Stimulated activated CD8-positive, alpha-beta memory T cell treated with anti-CD3 and anti-CD28 coated beads, Interleukin-2, amount 100 ng/mL, for 1 hour (primary cell): ENCODE measurements at regions not wholly inside any gene's neighbourhood (a gene's known extent, or its start where the extent isn't known, plus 50 kb on each side); places are given as distances from the start of the nearest gene placed in this dataset.

Experiments used
- DNase-seq, 2 donors: peaks; one replicate each; pipeline ENCODE4 v3.0.0-alpha.2; 2020; ENCODE audit warnings: low read depth in 2 of 2

DNA sequence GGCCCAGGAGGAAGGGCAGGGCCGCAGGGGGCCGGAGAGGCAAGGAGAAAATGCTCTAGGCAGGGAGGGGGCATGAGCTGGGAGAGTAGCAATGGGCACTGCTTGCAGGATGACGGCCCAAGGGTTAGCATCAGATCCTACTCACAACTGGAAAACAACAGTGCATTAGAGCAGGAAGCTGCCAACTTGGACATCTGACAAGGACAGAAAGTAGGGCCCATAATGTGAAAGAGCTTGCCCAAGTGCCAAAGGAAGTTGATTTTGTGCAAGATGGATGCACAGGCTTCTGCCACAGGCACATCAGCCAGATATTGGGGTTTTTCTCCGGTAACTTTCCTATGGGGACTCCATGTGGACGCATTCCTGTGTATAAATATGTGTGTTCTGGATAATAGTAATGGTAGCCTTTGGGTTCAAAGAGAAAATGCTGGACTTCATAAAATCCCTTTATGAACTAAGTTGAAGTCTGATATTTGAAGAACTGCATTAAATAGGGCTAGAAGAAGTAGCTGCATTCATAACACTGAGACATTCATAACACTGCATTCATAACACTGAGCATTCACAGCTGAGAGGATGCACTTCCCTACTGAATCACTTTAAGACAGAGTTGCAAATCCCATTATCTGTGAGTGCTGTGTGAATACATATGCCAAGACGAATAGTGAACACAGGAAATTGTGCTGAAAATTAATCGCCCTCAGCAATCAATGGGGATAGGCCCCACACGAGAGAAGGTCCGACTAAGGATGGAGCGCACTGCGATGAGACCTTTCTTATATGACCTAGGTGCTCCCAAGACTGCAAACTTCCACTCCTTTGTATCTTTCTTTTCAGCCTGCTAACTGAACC, 235.6 kb upstream of the PRDM1 start:
- DNase-seq = no peak

DNA sequence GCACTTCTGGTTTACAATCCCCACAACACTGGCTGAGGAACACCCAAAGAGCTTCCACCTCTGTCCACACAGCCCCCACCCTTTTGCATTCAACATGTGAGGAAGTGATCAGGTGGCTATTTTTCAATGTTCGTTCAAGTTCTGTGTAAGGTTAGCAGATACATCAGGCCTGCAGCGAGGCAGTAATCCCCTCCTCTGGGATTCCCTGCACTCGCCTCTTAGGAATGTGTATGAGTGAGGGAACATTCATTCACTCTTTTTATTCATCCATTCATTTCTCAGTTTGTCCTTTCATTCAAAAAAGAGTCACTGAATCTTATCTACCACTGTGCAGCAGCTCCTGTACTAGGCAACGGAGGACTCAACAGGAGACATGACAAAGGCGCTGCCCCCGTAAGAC, 236.4 kb upstream of the PRDM1 start:
- no peak for DNase-seq

DNA sequence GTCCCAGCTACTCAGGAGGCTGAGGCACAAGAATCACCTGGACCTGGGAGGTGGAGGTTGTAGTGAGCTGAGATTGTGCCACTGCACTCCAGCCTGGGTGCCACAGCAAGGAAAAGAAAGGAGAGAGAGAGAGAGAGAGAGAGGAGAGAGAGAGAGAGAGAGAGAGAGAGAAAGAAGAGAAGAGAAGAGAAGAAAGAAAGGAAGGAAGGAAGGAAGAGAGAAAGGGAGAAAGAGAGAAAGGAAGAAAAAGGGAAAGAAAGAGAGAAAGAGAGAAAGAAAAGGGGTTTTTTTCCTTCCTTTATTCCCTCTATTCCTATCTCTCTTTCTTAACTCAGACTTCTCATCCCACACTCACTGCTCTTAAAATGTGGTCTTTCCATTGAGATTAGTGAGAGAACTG, 238.7 kb upstream of the PRDM1 start:
- no peak for DNase-seq

DNA sequence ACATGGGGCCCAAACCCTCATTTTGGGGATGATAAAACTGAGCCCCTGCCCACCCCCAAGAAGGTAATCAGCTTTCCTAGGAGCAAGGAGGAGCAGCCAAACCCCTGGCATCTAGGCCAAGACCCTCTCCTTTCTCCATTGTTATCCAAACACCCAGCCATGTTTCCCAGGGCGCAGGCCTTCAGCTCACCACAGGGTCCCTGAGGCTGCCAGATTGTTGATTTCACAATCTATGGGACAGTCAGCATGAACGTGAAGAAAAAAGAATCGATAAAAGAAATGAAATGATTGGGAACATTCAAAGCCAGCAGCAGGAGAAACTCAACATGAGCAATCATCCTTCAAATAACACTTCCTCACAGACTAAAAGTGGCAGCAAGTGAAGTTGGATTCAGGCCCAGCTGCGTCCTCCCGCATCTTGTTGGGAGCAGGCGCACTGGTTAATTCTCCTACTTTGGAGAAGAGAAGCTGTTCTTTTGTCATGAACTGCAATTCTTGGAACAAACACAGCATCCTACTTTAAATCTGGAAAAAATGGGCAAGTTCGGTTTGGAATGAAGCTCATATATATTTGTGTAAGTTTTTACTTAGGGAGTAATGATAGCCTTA, 241.8 kb upstream of the PRDM1 start:
- DNase-seq = no peak

DNA sequence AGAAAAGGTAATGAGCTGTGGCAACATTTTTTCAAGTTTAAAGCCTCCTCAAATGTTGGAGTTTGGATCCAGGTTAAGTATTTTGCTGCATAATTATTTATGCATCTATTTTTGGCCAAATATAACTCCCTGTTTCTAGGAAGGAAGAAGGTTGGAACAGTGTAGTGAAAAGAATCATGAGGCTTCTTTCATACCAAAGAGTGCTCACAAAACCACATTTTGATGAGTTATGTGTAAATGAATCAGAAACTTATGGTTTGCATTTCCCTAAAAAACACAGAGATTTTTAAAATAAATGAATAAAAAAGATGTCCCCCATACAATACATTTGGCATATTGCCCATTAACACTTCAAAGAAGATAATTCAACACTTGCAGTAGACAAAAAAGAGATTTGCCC, 246.9 kb upstream of the PRDM1 start:
- no peak for DNase-seq

DNA sequence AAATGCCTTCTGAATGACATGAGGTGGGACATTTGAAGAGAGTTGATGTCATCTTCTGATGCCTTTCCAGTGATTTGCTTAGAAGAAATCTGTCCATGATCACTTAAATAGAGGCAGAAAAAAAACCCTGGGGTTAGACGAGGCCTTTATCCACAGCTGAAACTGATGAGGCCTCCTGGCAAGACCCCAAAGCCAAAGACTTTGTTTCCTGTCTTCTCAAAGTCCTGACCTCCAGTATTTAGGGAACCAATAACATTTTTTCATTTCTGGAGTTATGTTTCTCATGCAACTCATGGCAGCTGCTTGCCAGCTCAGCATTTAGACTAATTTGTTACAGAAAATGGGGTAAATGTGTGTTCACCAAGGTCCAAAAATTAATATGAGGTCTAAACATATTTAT, 248.0 kb upstream of the PRDM1 start:
- no peak for DNase-seq

DNA sequence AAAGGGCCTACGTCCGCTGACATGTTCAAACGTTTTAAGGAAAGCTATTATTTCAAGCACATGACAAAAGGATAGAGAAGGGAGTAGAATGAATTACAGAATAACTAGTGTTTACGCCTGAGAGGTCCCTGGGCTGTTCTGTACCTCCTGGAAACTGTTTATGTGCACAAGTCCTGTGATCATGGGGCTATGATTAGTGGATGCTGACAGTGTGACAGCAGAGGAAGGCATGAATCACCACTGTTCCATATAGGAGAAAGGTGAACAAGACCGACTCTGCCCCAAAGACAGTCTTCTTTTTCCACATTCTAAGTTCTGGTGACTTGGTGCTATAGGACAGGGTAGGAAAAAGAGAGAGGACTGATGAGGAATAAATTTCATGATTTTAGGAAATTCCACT, 249.2 kb upstream of the PRDM1 start:
- no peak for DNase-seq

DNA sequence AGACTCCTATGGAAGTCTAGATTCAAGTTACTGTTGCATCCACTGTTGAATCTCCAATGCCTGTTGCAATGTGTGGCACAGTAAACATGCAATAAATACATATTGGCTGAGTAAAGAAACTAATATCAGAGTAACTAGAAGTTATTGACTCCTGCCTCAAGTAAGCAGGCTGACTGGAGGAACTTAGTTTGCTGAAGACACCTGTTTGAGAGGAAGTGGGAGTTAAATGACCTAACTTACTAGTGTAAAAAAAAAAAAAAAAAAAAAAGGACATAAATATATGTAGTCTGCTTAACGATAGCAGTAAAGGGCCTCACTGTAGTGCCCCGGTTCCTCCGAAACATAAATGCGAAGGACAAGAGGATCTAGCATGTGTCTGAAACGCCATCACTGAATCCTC, 249.8 kb upstream of the PRDM1 start:
- DNase-seq = no peak

DNA sequence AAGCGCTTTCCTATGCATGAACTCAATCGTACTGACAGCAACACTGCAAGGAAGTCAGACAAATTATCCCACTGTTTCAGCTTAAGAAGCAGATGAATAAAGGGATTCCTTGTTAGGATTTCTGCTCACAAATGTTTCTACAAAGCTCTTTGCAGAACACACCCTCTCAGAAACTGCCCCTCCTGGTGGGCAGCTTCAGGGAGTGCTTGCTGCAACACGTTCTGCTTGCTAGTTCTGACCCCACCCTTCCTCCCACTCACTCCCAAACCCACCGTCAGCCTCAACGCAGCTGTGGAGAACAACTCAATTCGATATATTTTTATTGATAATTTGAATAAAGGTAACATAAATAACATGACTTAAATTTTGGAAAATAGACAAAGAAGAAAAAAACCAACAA, 250.8 kb upstream of the PRDM1 start:
- DNase-seq = no peak

DNA sequence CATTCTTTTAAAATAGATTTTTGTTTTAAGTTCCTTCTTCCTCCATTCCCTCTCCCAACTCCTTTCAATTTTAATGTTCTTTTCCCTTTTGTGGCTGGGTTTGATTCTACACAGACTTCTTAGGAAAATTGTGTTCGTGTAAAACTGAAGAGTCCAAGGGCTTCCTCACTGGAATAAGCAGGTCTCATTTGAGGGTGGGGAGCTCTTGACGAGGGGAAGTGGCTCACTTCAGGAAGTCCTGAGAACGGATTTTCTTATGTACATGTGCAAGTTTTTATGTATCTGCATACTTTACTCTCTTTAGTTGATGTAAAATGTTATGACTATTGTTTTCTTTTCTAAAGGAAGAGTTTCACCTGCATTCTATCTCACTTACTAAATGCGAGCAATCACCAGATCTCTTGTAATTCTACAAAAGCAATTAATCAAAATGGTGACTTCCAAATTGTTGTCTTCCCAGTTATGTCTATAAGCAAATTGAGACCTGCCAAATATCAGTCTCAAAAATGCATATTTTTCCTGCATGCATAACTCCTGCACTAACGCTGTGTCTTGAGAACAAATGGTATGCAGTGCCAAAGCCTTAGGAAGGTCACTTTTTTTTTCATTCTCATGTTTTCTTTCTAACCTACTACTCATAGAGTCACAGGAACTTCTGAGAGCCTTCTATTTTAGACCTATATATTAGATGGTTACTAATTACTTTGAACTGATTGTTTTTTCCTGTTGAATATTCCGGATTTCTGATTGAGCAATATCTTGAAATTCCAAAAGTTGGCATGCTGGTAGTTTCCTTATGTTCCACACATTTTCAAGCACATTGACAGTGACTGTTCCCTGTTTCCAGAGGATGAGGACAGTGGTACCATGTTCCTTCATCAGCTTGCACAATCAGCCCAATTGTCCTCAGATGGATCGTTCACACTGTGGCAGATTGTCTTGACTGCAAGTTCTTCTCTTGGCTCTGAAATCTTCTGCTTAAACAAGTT, 251.9 kb upstream of the PRDM1 start:
- DNase-seq = no peak

DNA sequence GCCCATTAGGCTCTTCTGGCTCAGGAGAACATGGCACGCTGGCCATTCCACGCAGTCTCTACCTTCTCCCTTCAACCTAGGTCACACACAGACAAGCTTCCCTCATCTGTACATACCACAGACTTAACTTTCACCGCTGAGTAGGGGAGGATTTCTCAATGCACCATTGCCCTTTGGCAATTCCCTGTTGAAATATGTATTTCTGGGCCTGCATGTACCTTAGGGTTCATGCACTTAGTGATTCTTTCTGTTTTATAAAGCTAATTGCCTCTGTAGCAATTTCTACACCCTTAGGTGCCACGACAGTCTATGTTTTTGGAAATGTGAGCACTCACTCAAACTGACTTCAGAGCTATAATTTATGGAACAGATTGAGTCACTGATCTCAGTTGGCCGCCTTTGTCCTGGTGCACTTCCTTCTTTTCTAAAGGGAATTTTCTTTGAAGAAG, 253.8 kb upstream of the PRDM1 start:
- no peak for DNase-seq

DNA sequence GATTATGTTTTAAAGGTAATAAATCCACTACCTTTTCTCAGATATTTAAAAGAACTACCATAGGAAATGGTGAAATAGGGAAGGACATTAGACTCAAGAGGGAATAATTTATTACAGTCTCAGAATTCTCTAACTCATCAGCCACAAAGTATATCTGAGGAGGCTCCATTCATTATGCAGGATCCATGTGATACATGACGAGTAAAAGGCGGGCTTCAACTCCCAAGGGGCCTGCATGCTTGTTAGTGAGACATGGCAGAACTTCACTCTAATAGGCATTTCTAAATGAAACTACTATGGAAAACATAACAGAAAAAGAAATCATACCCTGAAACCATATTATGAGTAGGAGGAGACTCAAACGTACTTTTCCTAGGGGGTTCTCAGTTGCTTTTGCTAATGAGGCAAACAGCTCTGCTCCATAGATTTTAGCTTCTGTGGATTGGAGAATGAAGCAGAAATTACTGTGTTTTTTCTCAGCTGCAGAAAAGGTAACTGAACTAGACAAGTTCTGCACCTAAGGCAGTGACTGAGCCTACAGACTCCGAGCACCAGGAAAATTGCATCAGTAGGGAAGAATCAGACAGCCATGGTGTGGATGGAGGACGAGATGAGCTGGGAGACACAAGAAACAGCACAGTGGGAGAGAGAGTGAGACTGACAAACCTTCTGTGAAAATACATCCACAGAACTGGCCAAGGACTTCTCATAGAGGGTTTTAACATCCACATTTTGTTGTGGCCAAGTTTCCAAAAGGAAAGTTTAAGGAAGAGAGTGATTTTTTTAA, 254.6 kb upstream of the PRDM1 start:
- no peak for DNase-seq

DNA sequence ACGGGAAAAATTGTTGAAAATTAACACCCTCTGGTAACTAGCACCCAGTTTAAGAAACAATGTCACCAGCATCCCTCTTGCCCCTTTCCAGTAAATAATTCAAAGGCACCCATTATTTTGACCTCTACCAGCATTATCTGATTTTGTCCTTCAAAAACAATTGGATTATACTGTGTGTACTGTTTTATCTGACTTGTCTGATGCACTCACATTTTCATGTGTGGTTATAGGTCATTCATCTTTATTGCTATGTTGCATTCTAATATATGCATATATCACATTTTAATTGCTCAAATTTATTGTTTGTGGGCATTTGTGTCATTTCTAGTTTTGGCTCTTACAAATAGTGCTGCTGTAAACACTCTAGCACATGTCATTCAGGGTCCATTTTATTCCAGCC, 260.9 kb upstream of the PRDM1 start:
- no peak for DNase-seq

DNA sequence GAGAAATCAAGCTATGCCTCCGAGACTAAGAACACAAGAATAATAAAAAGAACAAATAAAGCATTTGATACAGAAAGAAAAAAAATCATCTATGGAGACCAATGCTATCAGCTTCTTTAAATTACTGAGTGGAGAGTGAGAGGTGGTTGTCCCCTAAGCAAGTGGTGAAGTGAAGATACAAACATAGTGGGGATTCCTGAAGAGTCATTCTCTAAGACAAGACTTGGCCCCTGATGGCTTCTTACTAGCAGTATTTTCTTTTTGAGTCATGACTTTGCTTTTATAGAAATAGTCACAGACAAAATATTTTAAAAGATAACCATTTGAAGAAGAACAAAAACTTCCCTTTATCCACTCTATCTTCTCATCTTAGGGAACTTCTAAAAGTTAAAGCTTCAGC, 261.4 kb upstream of the PRDM1 start:
- DNase-seq = no peak

DNA sequence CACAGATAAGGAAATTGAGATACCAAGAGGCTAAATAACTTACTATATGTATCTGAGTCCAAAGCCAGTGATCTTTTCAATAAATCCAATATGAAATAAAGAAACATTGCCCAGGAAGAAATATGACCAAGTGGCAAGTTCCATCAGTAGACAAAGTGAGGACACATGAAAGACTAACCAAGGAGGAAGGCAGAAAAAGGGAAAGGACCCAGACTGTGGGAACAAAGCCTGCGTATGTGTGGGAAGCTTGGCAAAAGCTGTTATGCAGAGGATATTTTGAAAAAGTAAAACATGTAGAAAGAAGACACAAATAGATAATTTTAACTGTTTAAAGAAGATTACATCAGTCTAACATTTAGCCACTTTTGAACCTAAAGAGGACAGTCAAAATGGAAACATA, 264.4 kb upstream of the PRDM1 start:
- no peak for DNase-seq

DNA sequence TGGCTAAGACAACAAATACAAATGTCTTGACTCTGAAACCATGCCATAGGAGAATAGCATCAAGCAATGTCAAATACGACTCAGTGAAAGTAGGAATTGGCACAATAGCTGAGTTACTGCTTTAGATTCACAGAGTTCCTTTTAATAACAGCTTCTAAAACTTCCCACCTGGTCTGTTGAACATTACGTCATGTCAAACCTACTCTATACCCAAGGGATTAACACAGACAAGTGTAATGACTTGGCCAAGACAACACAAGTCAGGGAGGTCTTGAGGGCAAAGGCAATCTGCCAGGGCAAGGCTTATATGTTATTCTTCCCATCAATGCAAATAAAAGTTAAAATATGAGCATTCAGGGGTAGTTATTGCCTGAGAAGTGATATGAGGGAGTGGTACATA, 265.1 kb upstream of the PRDM1 start:
- no peak for DNase-seq

DNA sequence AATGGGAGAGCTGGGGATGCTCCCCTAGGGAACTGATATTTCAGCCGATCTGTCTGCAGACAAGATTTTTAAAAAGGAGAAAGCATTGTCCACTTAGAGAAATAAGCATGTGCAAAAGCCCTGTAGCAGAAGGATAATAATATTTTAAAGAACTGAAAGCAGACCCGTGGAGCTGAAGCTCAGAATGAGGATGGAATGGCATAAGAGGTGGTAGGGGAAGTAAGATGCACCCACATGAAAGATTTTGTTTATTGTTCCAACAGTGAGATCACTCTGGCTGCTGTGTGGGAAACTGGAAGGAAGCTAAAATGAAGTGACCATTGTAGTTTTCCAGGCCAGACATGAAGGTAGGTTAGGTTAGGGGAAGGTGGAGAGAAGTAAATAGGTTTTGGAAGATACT, 266.4 kb upstream of the PRDM1 start:
- no peak for DNase-seq

DNA sequence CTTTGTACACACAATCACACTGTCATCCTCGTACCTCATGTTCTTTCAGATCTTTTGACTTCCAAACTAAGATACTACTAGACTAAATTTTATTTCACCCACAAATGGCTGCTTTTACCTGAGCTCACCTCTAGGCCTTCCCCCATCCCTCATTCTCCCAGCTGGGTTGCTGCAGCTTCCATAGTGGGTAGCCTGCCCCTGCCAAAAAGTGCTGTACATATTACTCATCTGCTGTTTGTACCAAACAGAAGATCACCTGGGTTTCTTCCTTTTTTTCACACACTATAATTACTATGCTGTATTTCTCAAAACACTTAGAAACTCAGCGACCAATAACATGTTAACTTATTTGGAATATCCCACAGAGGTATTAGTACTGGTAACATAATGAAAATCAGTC, 267.6 kb upstream of the PRDM1 start:
- no peak for DNase-seq

DNA sequence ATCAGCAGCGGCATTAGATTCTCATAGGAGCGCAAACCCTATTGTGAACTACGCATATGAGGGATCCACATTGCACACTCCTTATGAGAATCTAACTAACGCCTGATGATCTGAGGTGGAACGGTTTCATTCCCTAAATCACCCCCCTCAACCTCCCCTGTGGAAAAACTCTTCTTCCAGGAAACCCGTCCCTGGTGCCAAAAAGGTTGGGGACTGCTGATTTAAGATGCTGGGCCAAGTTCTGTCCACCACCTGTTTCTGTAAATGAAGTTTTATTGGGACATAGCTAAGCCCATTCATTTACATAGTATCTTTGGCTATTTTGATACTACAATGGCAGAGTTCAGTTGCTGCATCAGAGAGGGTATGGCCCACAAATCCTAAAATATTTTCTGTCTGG, 268.2 kb upstream of the PRDM1 start:
- DNase-seq = no peak

DNA sequence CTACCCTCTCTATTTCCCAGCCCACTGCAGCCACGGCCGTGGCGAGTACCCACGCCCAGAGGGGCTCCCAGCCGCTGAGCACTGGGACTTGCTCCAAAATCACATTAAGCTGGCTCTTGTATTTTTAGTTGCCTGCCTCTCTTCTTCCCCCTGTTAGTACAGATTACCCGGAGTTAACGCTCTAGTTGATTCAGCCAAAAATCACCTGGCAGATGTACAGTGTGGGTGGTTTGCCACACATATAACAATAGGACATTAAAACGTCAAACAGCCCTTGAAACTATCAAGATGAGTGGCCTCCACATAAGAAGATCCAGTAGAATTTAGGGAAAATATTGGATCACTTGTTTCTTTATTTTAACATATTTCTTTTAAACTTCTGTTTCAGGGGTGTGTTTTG, 268.8 kb upstream of the PRDM1 start:
- DNase-seq = no peak

DNA sequence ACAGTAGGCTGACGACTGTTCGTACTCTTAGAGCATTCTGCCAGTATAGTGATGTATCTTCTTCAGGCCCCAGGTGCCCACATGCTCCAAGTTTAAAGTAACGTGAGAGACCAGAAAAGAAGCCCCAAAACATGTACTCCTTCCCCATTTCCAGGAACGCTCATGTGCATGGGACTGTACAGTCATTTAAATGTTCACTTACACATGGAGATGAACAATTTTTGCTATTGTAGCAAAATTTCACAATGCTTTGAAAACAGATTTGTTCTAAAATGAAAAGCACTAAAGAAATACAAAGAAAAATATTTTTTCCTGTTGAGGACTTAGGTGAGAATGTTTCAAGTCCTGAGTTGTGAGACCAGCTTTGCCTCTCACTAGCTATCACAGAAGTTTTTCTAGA, 269.3 kb upstream of the PRDM1 start:
- no peak for DNase-seq
